Liver (tissue), 8 donors: ENCODE measurements at regions not wholly inside any gene's neighbourhood (a gene's known extent, or its start where the extent isn't known, plus 50 kb on each side); places are given as distances from the start of the nearest gene placed in this dataset.

ENCODE experiments used
- DNase-seq: peaks from one replicate; pipeline ENCODE4 v3.0.0-alpha.2; 2017; ENCODE audit warnings: low spot score
- H3K27ac ChIP-seq, 2 donors: one replicate each; pipeline ENCODE4 v1.7.0; 2013; ENCODE audit warnings: inconsistent platforms in 2 of 2, low read length in 2 of 2, control low read depth in 1 of 2, low read depth in 1 of 2, mild to moderate bottlenecking in 1 of 2
- H3K27me3 ChIP-seq, 4 donors: one replicate each; pipeline versions ENCODE4 v1.6.1 to v1.7.0; 2013; ENCODE audit warnings: low read length in 3 of 4, inconsistent platforms in 1 of 4, mild to moderate bottlenecking in 1 of 4, moderate library complexity in 1 of 4; ENCODE audit not compliant: control insufficient read depth in 4 of 4, insufficient read depth in 4 of 4
- H3K36me3 ChIP-seq, 4 donors: one replicate each; pipeline versions ENCODE4 v1.6.1 to v1.7.0; 2013; ENCODE audit warnings: low read length in 3 of 4, mild to moderate bottlenecking in 3 of 4, low read depth in 1 of 4, moderate library complexity in 1 of 4; ENCODE audit not compliant: control insufficient read depth in 4 of 4, insufficient read depth in 3 of 4
- H3K4me1 ChIP-seq, 4 donors: one replicate each; pipeline versions ENCODE4 v1.6.1 to v1.7.0; 2013; ENCODE audit warnings: low read length in 3 of 4, mild to moderate bottlenecking in 3 of 4, moderate library complexity in 1 of 4; ENCODE audit not compliant: control insufficient read depth in 4 of 4, insufficient read depth in 4 of 4
- H3K4me3 ChIP-seq, 3 donors: one replicate each; pipeline versions ENCODE4 v1.6.1 to v1.7.0; 2013; ENCODE audit warnings: low read length in 3 of 3, control low read depth in 1 of 3, low read depth in 1 of 3, mild to moderate bottlenecking in 1 of 3
- H3K9ac ChIP-seq, 2 donors: one replicate each; pipeline ENCODE4 v1.7.0; 2013; ENCODE audit warnings: low read length in 2 of 2, mild to moderate bottlenecking in 2 of 2, moderate library complexity in 2 of 2, control low read depth in 1 of 2, low read depth in 1 of 2
- H3K9me3 ChIP-seq, 4 donors: one replicate each; pipeline versions ENCODE4 v1.6.1 to v1.7.0; 2013; ENCODE audit warnings: low read length in 3 of 4; ENCODE audit not compliant: control insufficient read depth in 4 of 4
- ATF3 ChIP-seq: IDR thresholded peaks from 2 replicates; pipeline ENCODE4 v1.6.1; 2016; ENCODE audit warnings: antibody characterized with exemption
- CTCF ChIP-seq: fragments of 150-350 bp; IDR thresholded peaks from 2 replicates; pipeline ENCODE4 v1.5.1; 2017; ENCODE audit warnings: improper control_type of control experiment, low read depth, low read length; ENCODE audit not compliant: missing input control
- EGR1 ChIP-seq, 2 donors: IDR thresholded peaks; 2 replicates each; pipeline ENCODE4 v1.6.1; 2016 to 2018; ENCODE audit warnings: antibody characterized with exemption in 2 of 2, low read depth in 2 of 2
- FOXA1 ChIP-seq: IDR thresholded peaks from 2 replicates; pipeline ENCODE4 v1.6.1; 2016; ENCODE audit warnings: antibody characterized with exemption
- FOXA2 ChIP-seq: IDR thresholded peaks from 2 replicates; pipeline ENCODE4 v1.6.1; 2016; ENCODE audit warnings: antibody characterized with exemption
- GABPA ChIP-seq, 2 donors: IDR thresholded peaks in 1 of 2; conservative IDR thresholded peaks in 1 of 2; 2 replicates each; pipeline ENCODE4 v1.6.1; 2016; ENCODE audit warnings: antibody characterized with exemption in 2 of 2, mild to moderate bottlenecking in 1 of 2, moderate library complexity in 1 of 2
- HNF4A ChIP-seq, 2 donors: conservative IDR thresholded peaks; 2 replicates each; pipeline ENCODE4 v1.6.1; 2016; ENCODE audit warnings: antibody characterized with exemption in 2 of 2, mild to moderate bottlenecking in 2 of 2
- HNF4G ChIP-seq: IDR thresholded peaks from 2 replicates; pipeline ENCODE4 v1.6.1; 2016; ENCODE audit warnings: antibody characterized with exemption
- JUND ChIP-seq, 2 donors: IDR thresholded peaks; 2 replicates each; pipeline ENCODE4 v1.6.1; 2016; ENCODE audit warnings: antibody characterized with exemption in 2 of 2
- MAX ChIP-seq: IDR thresholded peaks from 2 replicates; pipeline ENCODE4 v1.6.1; 2016; ENCODE audit warnings: antibody characterized with exemption
- NR2F2 ChIP-seq: IDR thresholded peaks from 2 replicates; pipeline ENCODE4 v1.6.1; 2016; ENCODE audit warnings: antibody characterized with exemption
- RAD21 ChIP-seq, 2 donors: IDR thresholded peaks; 2 replicates each; pipeline ENCODE4 v1.6.1; 2016; ENCODE audit warnings: antibody characterized with exemption in 2 of 2, mild to moderate bottlenecking in 2 of 2
- REST ChIP-seq: IDR thresholded peaks from 2 replicates; pipeline ENCODE4 v1.6.1; 2016; ENCODE audit warnings: antibody characterized with exemption, mild to moderate bottlenecking
- RXRA ChIP-seq, 2 donors: IDR thresholded peaks; 2 replicates each; pipeline ENCODE4 v1.6.1; 2017 to 2018; ENCODE audit warnings: antibody characterized with exemption in 2 of 2, mild to moderate bottlenecking in 1 of 2
- SP1 ChIP-seq: IDR thresholded peaks from 2 replicates; pipeline ENCODE4 v1.6.1; 2018; ENCODE audit warnings: antibody characterized with exemption, mild to moderate bottlenecking
- TAF1 ChIP-seq: conservative IDR thresholded peaks from 2 replicates; pipeline ENCODE4 v1.6.1; 2016; ENCODE audit warnings: antibody characterized with exemption, mild to moderate bottlenecking
- YY1 ChIP-seq: IDR thresholded peaks from 2 replicates; pipeline ENCODE4 v1.6.1; 2016; ENCODE audit warnings: antibody characterized with exemption, mild to moderate bottlenecking
- ZBTB33 ChIP-seq: IDR thresholded peaks from 2 replicates; pipeline ENCODE4 v1.6.1; 2016; ENCODE audit warnings: antibody characterized with exemption
- WGBS: extraction: QIAGEN DNeasy Blood & Tissue Kit; methylation state at CpG from one replicate; pipeline ENCODE4 v1.1.7; 2013; 5-methylcytosine and 5-hydroxymethylcytosine counted together
- donor health status: healthy.
- donor health status: healthy.
- donor health status: healthy.
- donor health status: healthy.
- donor health status: healthy.

GRCh38 chr4:136810626-136811025, 721.7 kb downstream of the PCDH18 start:
- no peak overlapping the region for H3K4me3 ChIP-seq
- no peak overlapping the region for H3K9ac ChIP-seq
- no peaks in the 10 kb centered on the region for H3K27me3 ChIP-seq
- DNase-seq: no peak
- WGBS: 80% methylated on average over 6 of the region's 6 CpGs
- TF ChIP-seq TAF1 (no peak), ZBTB33 (no peak), ATF3 (no peak), HNF4G (no peak), EGR1 (IDR thresholded peaks at IDR 0.05; ENCODE audit: low read depth in 2 of 2) (no peak), MAX (no peak), FOXA2 (no peak), FOXA1 (no peak), CTCF (no peak), RAD21 (IDR thresholded peaks at IDR 0.05) (no peak), HNF4A (conservative IDR thresholded peaks at IDR 0.05) (no peak), NR2F2 (no peak), SP1 (no peak)
- H3K9me3 ChIP-seq: peaks cover 0 to 8% (median 2%) of the 10 kb centered on the region in 4 donors
- H3K4me1 ChIP-seq: no peaks in the 10 kb centered on the region
- H3K36me3 ChIP-seq: no peaks in the 10 kb centered on the region
- H3K27ac ChIP-seq: no peak overlapping the region

GRCh38 chr4:136806844-136807243, 725.5 kb downstream of the PCDH18 start:
- DNase-seq: no peak
- Histone ChIP-seq H3K36me3 (no peaks in the 10 kb centered on the region), H3K27ac (no peak overlapping the region), H3K9me3 (peaks cover 1 to 16% (median 4%) of the 10 kb centered on the region in 4 donors), H3K4me1 (no peaks in the 10 kb centered on the region), H3K9ac (no peak overlapping the region), H3K27me3 (no peaks in the 10 kb centered on the region), H3K4me3 (no peak overlapping the region)
- TF ChIP-seq HNF4G: no peak
- no peak for TF ChIP-seq ZBTB33
- TF ChIP-seq SP1: no peak
- no peak for TF ChIP-seq EGR1 (IDR thresholded peaks at IDR 0.05; ENCODE audit: low read depth in 2 of 2)
- no peak for TF ChIP-seq RAD21 (IDR thresholded peaks at IDR 0.05)
- TF ChIP-seq FOXA2: no peak
- TF ChIP-seq GABPA (IDR thresholded peaks at IDR 0.05 in 1 of 2, conservative IDR thresholded peaks at IDR 0.05 in 1 of 2): no peak
- TF ChIP-seq RXRA (IDR thresholded peaks at IDR 0.05): no peak
- no peak for TF ChIP-seq HNF4A (conservative IDR thresholded peaks at IDR 0.05)
- TF ChIP-seq YY1: no peak
- no peak for TF ChIP-seq REST
- TF ChIP-seq CTCF: no peak
- no peak for TF ChIP-seq FOXA1
- TF ChIP-seq NR2F2: no peak
- TF ChIP-seq JUND (IDR thresholded peaks at IDR 0.05): no peak
- no peak for TF ChIP-seq TAF1
- 76% methylated on average over 1 of the region's 1 CpG for WGBS
